AML-193 (cell line): ENCODE measurements at regions not wholly inside any gene's neighbourhood (a gene's known extent, or its start where the extent isn't known, plus 50 kb on each side); places are given as distances from the start of the nearest gene placed in this dataset.
"Not testable (repeated sequence)": the region's sequence is repeated elsewhere in the genome, so short reads cannot be mapped to it uniquely, and the experiment has no call there.

Source experiments
- DNase-seq, 2 experiments: peaks; one replicate each; lab custom pipeline; 2025; lab: John Stamatoyannopoulos, UW

DNA sequence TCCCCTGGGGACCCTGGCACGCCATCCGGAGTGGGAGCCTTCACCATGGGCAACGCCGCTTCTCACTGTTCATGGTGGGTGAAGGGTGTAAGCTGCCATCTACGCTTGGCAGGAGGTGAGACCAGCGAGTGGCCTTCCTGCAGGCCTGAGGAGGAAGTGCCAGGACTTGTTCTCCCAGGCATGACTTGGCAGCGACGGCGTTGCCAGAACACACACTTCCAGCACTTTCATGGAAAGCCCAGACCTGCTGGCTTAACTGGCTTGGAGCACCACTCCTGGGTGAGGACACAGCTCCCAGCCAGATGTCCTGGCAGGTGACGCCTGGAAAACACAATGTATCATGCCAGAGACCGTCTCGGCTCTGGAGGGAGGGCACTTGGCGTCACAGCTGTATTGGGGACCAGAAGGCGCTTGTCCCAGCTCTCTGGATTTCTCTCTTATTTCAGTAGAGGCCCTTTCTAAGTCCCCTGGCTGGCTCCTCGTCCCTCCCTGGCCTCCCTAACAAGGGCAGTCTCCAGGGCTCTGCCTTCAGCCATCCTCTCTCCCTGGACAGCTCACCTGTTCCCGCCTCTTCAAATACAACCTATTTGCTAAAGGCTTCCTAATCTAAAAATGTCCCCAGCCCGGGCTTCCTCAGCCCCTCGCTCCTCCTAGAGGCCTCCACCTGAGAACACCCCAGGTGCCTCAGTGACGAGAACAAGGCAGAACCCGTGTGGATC is 188.3 kb downstream of the OLFM1 start:
- no peak for DNase-seq

DNA sequence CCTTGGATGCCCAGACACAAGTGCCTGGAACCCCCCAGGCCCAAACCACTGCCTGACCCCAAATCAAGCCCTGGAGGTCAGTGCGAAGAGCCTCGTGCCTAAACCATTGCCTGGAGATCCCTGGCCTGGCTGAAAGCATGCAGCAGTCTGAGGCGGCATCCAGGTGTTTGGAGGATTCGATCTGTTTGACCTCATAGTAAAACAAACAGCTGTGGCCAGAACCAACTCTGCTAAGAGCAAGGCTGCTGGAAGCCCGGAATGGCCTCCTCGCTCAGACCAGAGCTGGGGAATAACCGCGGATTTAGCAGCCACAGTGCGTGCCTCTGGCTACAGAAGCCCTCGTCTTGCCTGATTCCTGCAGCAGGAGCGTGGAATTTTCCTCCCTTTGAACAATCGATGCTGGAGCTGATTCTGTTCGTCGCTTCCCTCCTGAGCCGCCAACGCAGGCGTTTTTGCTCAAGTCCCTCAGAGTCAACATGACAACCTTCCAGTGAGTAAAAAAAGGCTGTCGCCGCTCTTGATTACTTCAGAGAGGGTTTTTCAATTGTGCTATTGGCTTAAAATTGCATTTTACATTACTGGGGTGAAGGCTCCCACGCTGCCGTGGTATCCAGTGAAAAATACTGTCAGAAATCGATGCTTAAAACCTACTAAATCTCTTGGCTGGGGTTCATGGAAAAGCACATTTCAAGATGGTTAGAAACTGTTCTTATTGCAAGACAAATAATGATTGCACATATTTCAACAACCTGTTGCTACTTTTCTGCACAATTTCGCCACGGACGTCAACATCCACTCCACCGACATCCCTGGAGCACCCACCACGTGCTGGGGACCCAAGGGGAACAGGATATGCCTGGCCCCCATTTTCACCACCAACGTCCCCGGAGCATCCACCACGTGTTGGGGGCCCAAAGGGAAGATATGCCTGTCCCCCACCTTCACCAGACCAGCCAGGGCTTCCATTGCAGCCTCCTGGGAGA is 190.0 kb downstream of the OLFM1 start:
- DNase-seq, result no peak

GRCh38 chr9:135278586-135278985 is 191.1 kb downstream of the OLFM1 start:
- DNase-seq, result no peak

DNA sequence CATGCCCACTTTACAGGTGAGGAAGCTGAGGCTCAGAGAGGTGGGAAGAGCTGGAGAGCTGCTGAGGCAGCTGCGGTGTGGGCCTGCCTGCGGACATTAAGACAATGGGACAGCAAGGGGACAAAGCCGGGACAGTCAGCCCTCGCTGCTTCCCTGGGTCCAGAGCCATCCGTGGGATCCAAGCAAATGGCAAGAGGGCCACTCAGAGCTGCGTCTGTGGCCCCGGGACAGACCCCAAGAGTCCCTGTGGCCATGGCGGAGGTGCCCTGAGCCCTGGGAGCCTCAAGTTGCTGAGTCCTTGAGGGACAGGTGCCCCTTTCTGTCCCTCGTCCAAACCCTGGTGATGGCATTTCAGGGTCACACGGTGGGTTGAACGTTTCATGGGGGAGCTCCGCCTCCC is 191.9 kb downstream of the OLFM1 start:
- DNase-seq, result no peak

- no peak for DNase-seq
These were observed 192.4 kb downstream of the OLFM1 start for GRCh38 chr9:135279834-135280393.

- DNase-seq, result no peak
These were observed 193.2 kb downstream of the OLFM1 start for GRCh38 chr9:135280666-135281065.

GRCh38 chr9:135281151-135281550 is 193.7 kb downstream of the OLFM1 start:
- no peak for DNase-seq

DNA sequence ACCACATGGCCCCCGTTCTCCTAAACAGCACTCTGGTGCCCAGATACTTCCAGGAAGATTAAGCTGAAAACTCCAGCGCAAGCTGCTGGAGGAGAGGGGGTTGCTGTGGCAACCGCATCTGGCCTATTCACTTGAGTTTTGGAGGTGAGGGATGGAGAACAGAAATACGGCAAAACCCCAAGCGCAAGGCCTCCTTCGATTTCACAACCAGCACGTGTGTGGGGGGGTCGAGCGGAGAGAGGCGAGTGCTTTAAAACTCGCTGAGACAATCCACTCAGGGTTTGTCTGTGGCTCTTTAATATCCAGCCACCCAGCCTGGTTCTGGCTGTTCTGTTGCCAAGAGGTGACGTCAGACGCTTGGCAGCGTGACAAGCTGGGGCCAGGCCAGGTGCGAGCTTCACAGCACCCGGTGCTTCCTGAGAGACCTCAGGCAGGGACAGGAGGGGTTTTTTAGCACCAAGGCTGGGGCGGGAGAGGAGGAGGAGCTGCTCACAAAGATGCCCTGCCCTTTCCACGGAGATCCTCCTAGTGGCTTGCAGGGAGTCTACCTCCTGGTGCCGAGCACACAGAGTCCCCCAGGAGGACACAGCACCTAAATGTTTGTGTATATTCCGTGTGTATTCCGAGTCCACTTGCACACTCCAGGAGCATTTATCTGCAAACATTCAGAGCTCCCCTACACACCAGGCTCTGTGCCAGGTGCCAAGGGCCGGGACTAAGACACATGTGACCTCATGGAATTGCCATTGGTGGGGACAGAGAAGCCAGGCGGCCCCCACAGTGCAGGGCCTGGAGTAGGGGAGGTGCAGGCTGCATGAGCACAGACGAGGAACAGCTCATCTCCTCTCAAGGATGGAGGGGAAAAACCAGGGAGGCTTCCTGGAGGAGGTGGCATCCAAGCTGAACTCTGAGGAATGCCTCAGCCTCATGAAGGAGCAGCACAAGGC is 194.6 kb downstream of the OLFM1 start:
- no peak for DNase-seq

DNA sequence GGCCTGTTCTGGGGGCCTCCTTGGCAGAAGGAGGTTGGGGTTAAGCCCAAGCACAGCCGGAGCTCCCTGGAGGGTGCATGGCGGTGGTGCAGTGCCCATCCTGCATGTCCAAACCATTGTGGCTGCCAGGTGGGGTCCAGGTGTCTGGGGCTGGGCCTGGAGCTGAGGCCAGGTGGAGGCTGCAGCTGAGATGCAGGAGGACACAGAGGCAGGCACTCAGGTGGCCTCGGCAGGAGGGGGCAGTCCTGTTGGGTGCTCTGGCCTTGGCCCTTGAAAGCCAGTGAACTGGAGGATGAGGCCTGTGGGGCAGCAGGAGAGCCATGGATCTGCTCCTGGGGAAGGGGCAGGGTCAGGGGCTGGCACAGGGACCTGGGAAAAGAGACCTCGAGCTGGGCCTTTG is 195.3 kb downstream of the OLFM1 start:
- no peak for DNase-seq

- DNase-seq, result no peak
These were observed 195.9 kb upstream of the PPP1R26 start for GRCh38 chr9:135283671-135284070.

- DNase-seq, result no peak
These were observed 195.0 kb upstream of the PPP1R26 start for GRCh38 chr9:135284386-135285134.

DNA sequence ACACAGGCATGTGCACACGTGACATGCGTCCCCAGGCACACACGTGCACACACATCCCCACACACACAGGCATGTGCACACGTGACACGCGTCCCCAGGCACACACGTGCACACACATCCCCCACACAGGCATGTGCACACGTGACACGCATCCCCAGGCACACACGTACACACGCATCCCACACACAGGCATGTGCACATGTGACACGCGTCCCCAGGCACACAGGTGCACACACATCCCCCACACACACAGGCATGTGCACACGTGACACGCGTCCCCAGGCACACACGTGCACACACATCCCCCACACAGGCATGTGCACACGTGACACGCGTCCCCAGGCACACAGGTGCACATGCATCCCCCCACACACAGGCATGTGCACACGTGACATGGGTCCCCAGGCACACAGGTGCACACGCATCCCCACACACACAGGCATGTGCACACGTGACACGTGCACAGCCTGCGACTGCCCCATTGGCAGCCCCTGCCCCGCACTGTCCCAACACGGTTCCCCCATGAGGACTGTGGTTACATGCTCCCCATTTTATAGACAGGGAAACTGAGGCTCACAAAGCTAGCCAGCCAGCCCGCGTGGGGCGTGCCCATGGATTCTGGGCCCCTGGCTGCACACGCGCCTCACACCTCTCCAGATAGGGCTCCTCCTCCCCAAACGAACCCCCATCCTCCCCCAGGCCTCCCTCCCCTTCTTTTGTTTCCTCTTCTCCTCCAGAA is 193.2 kb upstream of the PPP1R26 start:
- not testable (repeated sequence) for DNase-seq

DNA sequence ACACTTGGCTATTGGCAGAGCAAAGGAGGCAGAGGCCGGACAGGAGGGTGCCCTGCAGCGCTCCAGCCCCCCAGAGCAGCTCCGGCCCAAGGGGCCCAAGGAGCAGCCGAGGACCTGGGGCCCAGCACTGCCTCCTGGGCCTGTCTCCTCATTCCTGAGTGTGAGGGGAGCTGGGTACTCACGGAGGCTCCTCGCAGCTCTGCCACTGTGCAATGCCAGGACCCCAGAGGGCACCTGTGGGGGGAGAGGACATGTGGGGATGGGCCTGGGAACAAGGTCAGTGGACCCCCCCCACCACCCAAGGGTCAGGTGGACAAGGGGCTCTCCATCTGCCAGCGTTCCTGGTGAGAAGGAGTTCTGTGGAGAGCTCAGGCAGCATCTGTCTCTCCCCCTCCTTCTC is 192.6 kb upstream of the PPP1R26 start:
- DNase-seq, result no peak

GRCh38 chr9:135287627-135288026 is 192.0 kb upstream of the PPP1R26 start:
- no peak for DNase-seq

DNA sequence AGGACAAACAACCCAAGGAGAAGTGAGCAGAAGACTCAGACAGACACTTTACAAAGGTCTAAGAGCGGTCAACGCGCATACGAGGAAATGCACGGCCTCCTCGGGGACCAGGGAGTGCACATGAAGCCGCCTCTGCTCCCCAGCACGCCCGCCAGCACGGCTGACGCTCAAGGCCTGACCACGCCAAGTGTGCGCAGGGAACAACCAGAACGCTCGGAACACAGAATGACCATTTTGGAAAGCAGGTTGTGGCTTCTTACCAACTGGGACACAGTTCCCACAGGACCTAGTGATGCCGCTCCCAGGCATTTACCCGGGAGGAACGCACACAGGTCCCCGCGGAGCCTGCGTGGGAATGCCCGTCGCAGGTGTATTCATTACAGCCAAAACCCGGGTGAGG is 191.5 kb upstream of the PPP1R26 start:
- DNase-seq, result no peak

DNA sequence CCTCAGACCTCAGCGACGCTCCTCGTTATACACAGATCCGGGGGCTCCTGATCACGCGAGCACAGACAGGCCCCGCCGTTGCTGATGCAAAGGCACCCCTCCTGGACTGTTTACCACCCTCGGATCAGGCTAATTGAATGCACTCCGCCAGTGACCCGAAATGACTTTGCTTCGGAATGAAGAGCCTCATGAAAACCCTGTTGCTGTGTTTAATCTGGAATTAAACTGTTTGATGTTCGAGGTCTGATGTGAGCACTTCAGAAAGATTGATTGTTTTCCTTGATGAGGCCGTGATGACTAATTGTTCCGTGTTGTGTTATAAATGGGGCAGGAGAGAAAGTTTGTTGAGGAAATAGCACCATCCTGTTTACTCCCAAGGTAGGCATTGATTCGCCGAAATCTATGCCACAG is 190.5 kb upstream of the PPP1R26 start:
- no peak for DNase-seq

- DNase-seq, result no peak
These were observed 189.5 kb upstream of the PPP1R26 start for GRCh38 chr9:135290086-135290485.

- no peak for DNase-seq
These were observed 189.0 kb upstream of the PPP1R26 start for GRCh38 chr9:135290566-135290965.

GRCh38 chr9:135291165-135291564 is 188.4 kb upstream of the PPP1R26 start:
- no peak for DNase-seq

DNA sequence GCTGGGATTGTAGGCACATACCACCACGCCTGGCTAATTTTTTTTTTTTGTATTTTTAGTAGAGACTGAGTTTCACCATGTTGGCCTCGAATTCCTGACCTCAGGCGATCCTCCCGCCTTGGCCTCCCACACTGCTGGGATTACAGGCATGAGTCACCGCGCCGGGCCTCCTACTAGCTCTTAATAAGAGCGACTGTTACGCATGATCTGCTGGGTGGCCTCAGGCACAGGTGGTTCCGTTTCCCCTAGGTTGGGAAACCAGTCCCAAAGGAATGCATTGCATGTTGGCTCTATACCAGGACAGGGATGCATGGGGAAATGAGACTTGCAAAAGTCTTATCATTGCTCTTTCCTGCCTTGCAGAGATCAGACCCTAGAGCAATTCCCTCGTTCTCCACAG is 184.7 kb upstream of the PPP1R26 start:
- no peak for DNase-seq
